GM18861 (cell line): ENCODE measurements at regions not wholly inside any gene's neighbourhood (a gene's known extent, or its start where the extent isn't known, plus 50 kb on each side); places are given as distances from the start of the nearest gene placed in this dataset.
"Not testable (repeated sequence)": the region's sequence is repeated elsewhere in the genome, so short reads cannot be mapped to it uniquely, and the experiment has no call there.

ENCODE experiments used
- ATAC-seq: cut with Tn5 transposase; IDR thresholded peaks from one replicate; pipeline ENCODE4 v1.9.1; 2021; ENCODE audit not compliant: unreplicated experiment

- ATAC-seq = no peak
Observed at GRCh38 chr9:29625292-29625731, 2052.0 kb upstream of the C9orf72 start.

DNA sequence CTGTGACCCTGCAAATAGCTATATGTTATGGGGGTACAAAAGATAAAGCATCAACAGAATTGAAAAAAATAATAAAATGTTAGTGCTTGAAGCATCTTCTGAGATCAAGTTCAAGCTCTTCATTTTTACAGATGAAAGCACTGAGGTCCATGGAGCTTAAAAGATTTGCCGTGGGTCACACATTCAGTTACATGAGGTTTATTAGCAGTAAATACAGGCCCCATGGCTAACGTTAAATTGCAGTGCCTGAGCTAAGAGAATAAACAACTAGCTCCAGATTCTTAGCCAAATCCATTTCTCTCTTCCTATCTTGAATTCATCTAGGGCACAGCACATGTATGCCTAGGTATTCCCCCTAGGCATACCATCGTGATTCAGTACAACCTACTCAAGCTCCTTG, 2052.7 kb upstream of the C9orf72 start:
- no peak for ATAC-seq

DNA sequence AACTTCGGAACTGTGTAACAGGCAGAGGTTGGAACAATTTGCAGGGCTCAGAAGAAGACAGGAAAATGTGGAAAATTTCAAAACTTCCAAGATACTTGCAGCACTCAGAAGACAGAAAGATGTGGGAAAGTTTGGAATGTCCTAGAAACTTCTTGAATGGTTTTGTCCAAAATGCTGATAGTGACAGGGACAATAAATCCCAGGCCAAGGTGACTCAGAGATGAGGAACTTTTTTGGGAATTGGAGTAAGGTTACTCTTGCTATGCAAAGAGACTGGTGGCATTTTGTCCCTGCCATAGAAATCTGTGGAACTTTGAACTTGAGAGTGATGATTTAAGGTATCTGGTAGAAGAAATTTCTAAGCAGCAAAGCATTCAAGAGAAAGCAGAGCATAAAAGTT, 2055.6 kb upstream of the C9orf72 start:
- not testable (repeated sequence) for ATAC-seq

DNA sequence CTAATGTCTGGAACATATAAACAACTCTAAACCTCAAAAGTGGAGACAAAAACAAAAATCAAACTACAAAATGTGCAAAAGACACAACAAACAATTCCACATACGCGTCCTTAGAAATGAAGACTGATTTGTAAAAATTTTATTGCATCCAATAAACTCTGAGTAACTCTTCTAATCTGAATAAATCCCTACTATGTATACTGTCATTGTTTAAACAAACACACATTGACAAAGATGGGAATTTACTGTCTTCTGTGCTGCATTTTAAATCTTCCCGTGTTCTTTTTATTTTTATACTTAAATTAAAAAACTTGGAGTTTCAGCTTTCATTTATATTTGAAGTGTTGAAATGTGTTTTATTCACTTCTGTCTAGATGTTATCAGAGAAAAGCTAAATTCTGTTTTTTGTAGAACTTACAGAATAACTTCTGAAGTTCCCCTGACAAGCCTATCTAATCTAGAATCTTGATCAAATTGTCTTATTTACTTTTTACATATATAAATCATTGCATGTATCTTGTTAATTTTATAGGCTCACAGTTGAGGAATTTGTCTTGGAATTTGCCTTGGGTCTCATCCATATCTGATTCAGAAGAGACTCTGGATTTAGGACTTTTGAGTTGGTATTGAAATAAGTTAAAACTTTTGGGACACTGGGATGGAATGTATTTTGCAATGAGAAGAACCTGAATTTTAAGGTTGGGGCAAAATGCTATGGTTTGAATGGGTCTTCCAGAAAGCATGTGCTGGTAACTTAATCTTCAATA, 2064.4 kb upstream of the C9orf72 start:
- no peak for ATAC-seq

GRCh38 chr9:29640507-29640906, 2067.2 kb upstream of the C9orf72 start:
- no peak for ATAC-seq

DNA sequence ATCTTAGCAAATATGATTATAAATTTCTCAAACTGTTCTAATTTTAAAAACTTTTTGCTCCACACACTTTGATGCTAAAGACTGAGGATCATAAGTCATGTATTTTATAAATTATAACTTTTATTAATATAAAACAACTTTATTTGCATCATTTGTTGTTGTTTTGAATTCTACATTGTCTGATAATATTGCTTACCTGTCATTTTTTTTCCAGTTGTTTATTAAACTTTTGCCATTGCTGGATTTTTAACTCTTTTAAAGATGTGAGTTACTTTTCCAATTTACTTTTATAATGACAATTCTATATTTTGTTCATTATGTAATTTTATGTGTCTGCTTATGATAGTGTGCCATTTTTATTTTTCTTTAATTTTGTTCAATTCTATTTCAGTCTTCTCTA, 2071.2 kb upstream of the C9orf72 start:
- ATAC-seq = no peak

- ATAC-seq = no peak
Observed at GRCh38 chr9:29647451-29647850, 2074.2 kb upstream of the C9orf72 start.

GRCh38 chr9:29648132-29648531, 2074.9 kb upstream of the C9orf72 start:
- no peak for ATAC-seq

- no peak for ATAC-seq
Observed at GRCh38 chr9:29648601-29649000, 2075.3 kb upstream of the C9orf72 start.

GRCh38 chr9:29656641-29657406, 2083.5 kb upstream of the C9orf72 start:
- no peak for ATAC-seq

DNA sequence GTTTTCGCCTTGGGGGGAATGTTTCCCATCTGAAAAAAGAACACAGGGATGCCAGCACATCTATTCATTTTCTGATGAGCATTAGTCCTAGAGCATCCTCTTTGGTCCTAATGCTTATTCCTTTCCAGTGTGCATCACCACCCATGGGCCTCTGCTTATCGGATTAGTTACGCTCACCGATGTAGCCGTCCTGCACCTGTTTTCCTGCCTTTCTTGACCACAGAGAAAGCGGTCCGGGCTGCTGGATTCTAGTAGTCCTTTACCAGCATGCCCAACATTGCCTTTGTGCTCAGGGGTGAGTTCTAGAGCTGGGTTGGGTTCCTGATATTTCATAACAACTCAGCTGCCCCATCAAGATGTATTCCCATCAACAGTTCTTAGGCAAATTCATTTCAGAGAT, 2084.5 kb upstream of the C9orf72 start:
- ATAC-seq = no peak

DNA sequence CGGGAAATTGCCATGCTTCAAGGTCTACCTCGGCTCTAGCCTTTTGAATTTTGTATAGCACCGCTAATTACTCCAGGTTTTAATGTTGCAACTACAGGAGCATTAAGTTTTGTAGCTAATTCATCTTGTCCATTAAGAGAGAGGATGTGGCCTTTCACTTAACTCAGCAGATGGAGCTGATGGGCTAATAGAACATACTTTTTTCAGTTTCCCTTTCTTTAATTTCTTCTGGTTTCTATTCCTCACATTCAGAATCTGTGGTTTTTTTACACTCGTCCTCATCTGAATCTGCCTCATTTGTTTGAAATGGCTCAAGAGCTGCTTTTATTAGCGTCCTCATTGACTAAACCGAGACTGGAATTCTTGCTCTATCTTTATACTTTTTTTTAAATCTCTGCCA, 2085.7 kb upstream of the C9orf72 start:
- ATAC-seq = no peak

DNA sequence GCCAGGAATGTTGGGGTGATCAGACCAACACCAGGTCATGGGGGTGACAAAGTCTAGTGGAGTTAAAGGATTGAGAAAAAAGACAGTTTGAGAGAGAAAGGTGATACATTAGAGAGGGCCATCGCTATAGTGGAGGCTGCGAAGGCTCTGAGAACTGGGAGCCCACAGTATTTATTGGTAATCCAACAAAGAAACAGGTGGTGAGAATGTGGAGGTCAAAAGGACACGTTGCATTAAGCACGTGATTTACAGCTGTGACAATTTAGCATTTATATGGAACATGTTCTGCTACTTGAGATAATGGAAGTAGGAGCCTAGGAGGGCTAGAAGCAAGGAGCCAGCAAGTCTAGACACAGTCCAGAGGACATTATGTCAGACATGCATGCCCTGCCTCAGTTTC, 2086.5 kb upstream of the C9orf72 start:
- ATAC-seq = no peak

DNA sequence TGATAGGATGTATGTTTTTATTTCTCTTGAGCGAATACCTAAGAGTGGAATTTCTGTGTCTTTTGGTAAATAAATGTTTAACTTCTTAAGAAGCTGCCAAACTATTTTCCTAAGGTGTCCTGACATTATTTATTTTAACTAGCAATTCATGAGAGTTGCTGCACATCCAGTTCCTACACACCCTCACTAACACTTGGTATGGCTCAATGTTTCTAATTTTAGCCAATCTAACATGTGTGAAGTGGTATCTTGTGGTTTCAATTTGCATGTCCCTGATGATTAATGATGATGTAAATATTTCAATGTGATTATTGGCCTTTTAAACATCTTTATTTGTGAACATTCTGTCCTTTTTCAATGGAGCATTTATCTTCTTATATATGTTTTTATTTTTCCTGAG, 2095.5 kb upstream of the C9orf72 start:
- no peak for ATAC-seq

- ATAC-seq = no peak
Observed at GRCh38 chr9:29669613-29670012, 2096.3 kb upstream of the C9orf72 start.

DNA sequence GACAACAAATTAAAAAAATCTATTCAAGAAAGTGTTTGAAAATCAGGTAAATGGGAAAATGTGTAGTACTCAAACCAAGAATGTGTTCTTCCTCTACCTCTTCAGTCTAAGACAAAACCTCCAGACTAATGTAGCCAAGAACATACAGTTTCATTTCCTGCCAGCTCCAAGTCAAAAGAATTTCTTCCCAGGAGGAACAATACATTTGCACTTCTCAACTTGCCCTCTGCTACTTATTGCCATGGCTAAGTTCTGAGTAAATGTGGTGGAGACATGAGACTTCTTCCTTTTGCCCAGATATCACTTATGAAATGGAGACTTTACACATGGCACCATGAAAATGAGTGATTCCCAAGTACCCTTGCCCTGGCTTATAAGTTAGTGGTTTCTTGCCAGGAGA, 2112.2 kb upstream of the C9orf72 start:
- no peak for ATAC-seq

- no peak for ATAC-seq
Observed at GRCh38 chr9:29691145-29691544, 2117.9 kb upstream of the C9orf72 start.

- ATAC-seq = no peak
Observed at GRCh38 chr9:29691758-29692407, 2118.6 kb upstream of the C9orf72 start.

GRCh38 chr9:29697011-29697410, 2123.7 kb upstream of the C9orf72 start:
- no peak for ATAC-seq

- ATAC-seq = no peak
Observed at GRCh38 chr9:29701559-29701958, 2128.3 kb upstream of the C9orf72 start.

DNA sequence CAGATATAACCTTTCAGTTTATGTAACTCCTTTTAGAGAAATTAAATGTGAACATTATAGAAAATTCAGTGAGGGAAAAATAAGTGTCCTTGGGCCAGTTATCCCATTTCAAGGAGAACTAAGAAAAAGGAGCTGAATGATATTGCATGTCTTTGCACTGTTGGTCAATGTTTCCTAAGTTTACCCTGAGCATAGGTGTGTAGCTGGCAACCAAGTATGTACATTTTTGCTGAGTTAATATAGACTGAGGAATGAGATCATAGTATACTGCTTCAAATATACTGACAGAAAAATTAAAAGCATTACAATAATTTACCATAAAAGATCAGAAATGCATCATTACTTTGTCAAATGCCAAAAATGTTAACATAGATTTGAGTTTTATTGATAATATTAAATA, 2128.7 kb upstream of the C9orf72 start:
- ATAC-seq = no peak

GRCh38 chr9:29714860-29715259, 2141.6 kb upstream of the C9orf72 start:
- no peak for ATAC-seq
